ENCODE measurements at regions not wholly inside any gene's neighbourhood (a gene's known extent, or its start where the extent isn't known, plus 50 kb on each side); places are given as distances from the start of the nearest gene placed in this dataset.

- TF ChIP-seq SP1 (IDR thresholded peaks at IDR 0.05; ENCODE audit: low read depth) (no peak), EGR1 (IDR thresholded peaks at IDR 0.05; ENCODE audit: low read depth) (no peak), ZFX (IDR thresholded peaks at IDR 0.05) (no peak), FOSL1 (IDR thresholded peaks at IDR 0.05; ENCODE audit: low read depth) (no peak), ZNF274 (IDR thresholded peaks at IDR 0.05; ENCODE audit: low read depth, low read length) (no peak), SRF (IDR thresholded peaks at IDR 0.05; ENCODE audit: low read depth) (no peak), CEBPB (IDR thresholded peaks at IDR 0.05; ENCODE audit: low read depth) (no peak)
Measured at GRCh38 chr6:56339524-56339923, 92.1 kb upstream of the COL21A1 start (continued).

DNA sequence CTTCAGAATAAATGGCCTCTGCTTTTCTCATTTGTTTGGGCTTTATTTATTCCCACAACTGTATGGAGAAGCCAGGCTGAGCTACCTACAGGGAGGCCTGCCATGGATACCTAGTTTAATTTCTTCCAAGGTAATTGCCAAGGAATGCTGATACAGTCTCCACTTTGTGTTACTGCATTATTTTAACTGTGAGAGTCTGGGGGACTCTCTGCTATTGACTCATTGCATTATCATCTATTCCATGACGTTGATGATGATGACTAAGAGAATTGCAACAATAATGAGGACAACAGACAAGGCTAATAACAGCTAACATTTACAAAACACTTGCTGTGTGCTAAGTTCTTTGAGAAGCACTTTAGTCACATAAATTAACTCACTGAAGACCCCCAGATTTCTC lies 88.3 kb upstream of the COL21A1 start:
- BruUV-seq (replicated peaks) = no TSS peak
- H3K36me3 ChIP-seq (ENCODE audit: control insufficient read depth in 1 of 2, insufficient read depth in 2 of 2, low read length in 2 of 2) = no peaks in the 10 kb centered on the region
- no peak overlapping the region for H3K9ac ChIP-seq (ENCODE audit: low read length)
- peak; percentile 59 for DNase-seq (ENCODE audit: low read depth, low spot score)
- no peaks in the 10 kb centered on the region for H3K27me3 ChIP-seq (ENCODE audit: insufficient read depth, low read length)
- POLR2A ChIA-PET = no interaction called here
- no peak overlapping the region for H3K4me3 ChIP-seq (replicated peaks in 1 of 2; ENCODE audit: low read depth in 1 of 2, low read length in 2 of 2)
- H3K4me1 ChIP-seq (ENCODE audit: control insufficient read depth in 1 of 2, insufficient read depth in 2 of 2, low read length in 2 of 2) = peaks cover 0 to 11% of the 10 kb centered on the region in 2 experiments; a peak in 2 of 4 replicates
- intact Hi-C loops (cut with micrococcal nuclease) = no loop called here
- no peaks in the 10 kb centered on the region for H4K20me1 ChIP-seq (ENCODE audit: insufficient read depth)
- H3K9me3 ChIP-seq (ENCODE audit: control insufficient read depth in 1 of 2, insufficient read depth in 1 of 2, low read depth in 1 of 2, low read length in 2 of 2) = no peaks in the 10 kb centered on the region
- H3K79me2 ChIP-seq (ENCODE audit: insufficient read depth, low read length) = no peaks in the 10 kb centered on the region
- no peak overlapping the region for H3K27ac ChIP-seq (ENCODE audit: low read depth, low read length)
- H3K4me2 ChIP-seq (ENCODE audit: low read length) = peak overlapping the region; percentile 23
- no peaks in the 10 kb centered on the region for H3K9me2 ChIP-seq (ENCODE audit: insufficient read depth)
- CTCF ChIA-PET = no interaction called here
- H2AFZ ChIP-seq (ENCODE audit: low read depth, low read length, poor library complexity, severe bottlenecking) = peak overlapping the region; percentile 75
- RAD21 ChIA-PET (ENCODE audit: low non-redundant PET in 1 of 2, low total read pairs in 2 of 2, uncharacterized antibody in 2 of 2, unreplicated experiment in 2 of 2) = no interaction called here
- ATAC-seq = peak; percentile 44
- TF ChIP-seq ZFX (IDR thresholded peaks at IDR 0.05) (no peak), SP1 (IDR thresholded peaks at IDR 0.05; ENCODE audit: low read depth) (peak; percentile 72), JUND (IDR thresholded peaks at IDR 0.05) (peak; percentile 84), EZH2phosphoT487 (IDR thresholded peaks at IDR 0.05; ENCODE audit: borderline replicate concordance) (no peak), POLR2A (IDR thresholded peaks at IDR 0.05; ENCODE audit: borderline replicate concordance, extremely low read depth, insufficient read depth, insufficient read length) (no peak), FOSL1 (IDR thresholded peaks at IDR 0.05; ENCODE audit: low read depth) (peak; percentile 94), CEBPB (IDR thresholded peaks at IDR 0.05; ENCODE audit: low read depth) (peak; percentile 84), ZBTB33 (IDR thresholded peaks at IDR 0.05; ENCODE audit: extremely low read depth, insufficient replicate concordance, low read length) (peak; percentile 22), ELF1 (IDR thresholded peaks at IDR 0.05; ENCODE audit: borderline replicate concordance, low read depth) (no peak), EGR1 (IDR thresholded peaks at IDR 0.05; ENCODE audit: low read depth) (no peak), YY1 (IDR thresholded peaks at IDR 0.05; ENCODE audit: extremely low read depth, insufficient replicate concordance, low read depth, low read length) (no peak), ZNF274 (IDR thresholded peaks at IDR 0.05; ENCODE audit: low read depth, low read length) (no peak), MAX (IDR thresholded peaks at IDR 0.05) (no peak), SRF (IDR thresholded peaks at IDR 0.05; ENCODE audit: low read depth) (peak; percentile 57; the same call in 1 of the 2 replicates), SIN3A (IDR thresholded peaks at IDR 0.05; ENCODE audit: low read depth) (no peak), CBX3 (IDR thresholded peaks at IDR 0.05; ENCODE audit: low read depth) (peak; percentile 23; the same call in 1 of the 2 replicates), POLR2AphosphoS5 (IDR thresholded peaks at IDR 0.05; ENCODE audit: low read depth, low read length) (no peak)
- TF ChIP-seq, protein P1, sequence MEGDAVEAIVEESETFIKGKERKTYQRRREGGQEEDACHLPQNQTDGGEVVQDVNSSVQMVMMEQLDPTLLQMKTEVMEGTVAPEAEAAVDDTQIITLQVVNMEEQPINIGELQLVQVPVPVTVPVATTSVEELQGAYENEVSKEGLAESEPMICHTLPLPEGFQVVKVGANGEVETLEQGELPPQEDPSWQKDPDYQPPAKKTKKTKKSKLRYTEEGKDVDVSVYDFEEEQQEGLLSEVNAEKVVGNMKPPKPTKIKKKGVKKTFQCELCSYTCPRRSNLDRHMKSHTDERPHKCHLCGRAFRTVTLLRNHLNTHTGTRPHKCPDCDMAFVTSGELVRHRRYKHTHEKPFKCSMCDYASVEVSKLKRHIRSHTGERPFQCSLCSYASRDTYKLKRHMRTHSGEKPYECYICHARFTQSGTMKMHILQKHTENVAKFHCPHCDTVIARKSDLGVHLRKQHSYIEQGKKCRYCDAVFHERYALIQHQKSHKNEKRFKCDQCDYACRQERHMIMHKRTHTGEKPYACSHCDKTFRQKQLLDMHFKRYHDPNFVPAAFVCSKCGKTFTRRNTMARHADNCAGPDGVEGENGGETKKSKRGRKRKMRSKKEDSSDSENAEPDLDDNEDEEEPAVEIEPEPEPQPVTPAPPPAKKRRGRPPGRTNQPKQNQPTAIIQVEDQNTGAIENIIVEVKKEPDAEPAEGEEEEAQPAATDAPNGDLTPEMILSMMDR (IDR thresholded peaks at IDR 0.05 in 2 of 3, conservative IDR thresholded peaks at IDR 0.05 in 1 of 3; ENCODE audit: borderline replicate concordance in 1 of 3, insufficient read depth in 1 of 3, low read depth in 2 of 3, low read length in 2 of 3) = no peak
- TF ChIP-seq, protein P2, sequence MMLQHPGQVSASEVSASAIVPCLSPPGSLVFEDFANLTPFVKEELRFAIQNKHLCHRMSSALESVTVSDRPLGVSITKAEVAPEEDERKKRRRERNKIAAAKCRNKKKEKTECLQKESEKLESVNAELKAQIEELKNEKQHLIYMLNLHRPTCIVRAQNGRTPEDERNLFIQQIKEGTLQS (IDR thresholded peaks at IDR 0.05) = peak; percentile 79

Data from HCT116 (cell line).